H1 (cell line): ENCODE measurements at regions not wholly inside any gene's neighbourhood (a gene's known extent, or its start where the extent isn't known, plus 50 kb on each side); places are given as distances from the start of the nearest gene placed in this dataset.

Source experiments
- ATF3 ChIP-seq: IDR thresholded peaks from 2 replicates; pipeline ENCODE4 v1.6.1; 2011; ENCODE audit warnings: low read depth, mild to moderate bottlenecking, low read length; ENCODE audit not compliant: insufficient read depth
- CREB1 ChIP-seq: IDR thresholded peaks from 2 replicates; pipeline ENCODE4 v1.6.1; 2012; ENCODE audit warnings: inconsistent platforms
- CTCF ChIP-seq, 3 experiments: IDR thresholded peaks; 1 replicate in 2 of 3; 2 replicates in 1 of 3; pipeline versions ENCODE4 v1.5.1 to v1.6.1; 2011; ENCODE audit warnings: low read length in 3 of 3, mild to moderate bottlenecking in 3 of 3, inconsistent platforms in 2 of 3, low read depth in 1 of 3, moderate library complexity in 1 of 3; ENCODE audit not compliant: insufficient read depth in 1 of 3; ENCODE audit errors: control extremely low read depth in 1 of 3
- EP300 ChIP-seq, 2 experiments: IDR thresholded peaks; 1 replicate in 1 of 2; 2 replicates in 1 of 2; pipeline ENCODE4 v1.6.1; 2011 to 2012; ENCODE audit warnings: low read depth in 2 of 2, low read length in 2 of 2, mild to moderate bottlenecking in 2 of 2, borderline replicate concordance in 1 of 2, inconsistent platforms in 1 of 2, moderate library complexity in 1 of 2
- GTF2F1 ChIP-seq: IDR thresholded peaks from 2 replicates; pipeline ENCODE4 v1.6.1; 2012; ENCODE audit warnings: low read depth, low read length, improper control_type of control experiment, borderline replicate concordance
- KDM1A ChIP-seq: fragments of 200-600, 300-600 bp; sonication (generic); IDR thresholded peaks from 2 replicates; pipeline ENCODE4 v1.7.1; 2016; ENCODE audit warnings: mild to moderate bottlenecking, low read length, borderline replicate concordance
- NRF1 ChIP-seq: IDR thresholded peaks from 2 replicates; pipeline ENCODE4 v1.6.1; 2011; ENCODE audit warnings: mild to moderate bottlenecking, low read depth, low read length, improper control_type of control experiment
- POLR2AphosphoS5 ChIP-seq: IDR thresholded peaks from 2 replicates; pipeline ENCODE4 v1.6.1; 2011; ENCODE audit warnings: low read depth, low read length
- RAD21 ChIP-seq, 2 experiments: IDR thresholded peaks in 1 of 2; conservative IDR thresholded peaks in 1 of 2; 2 replicates each; pipeline ENCODE4 v1.6.1; 2011; ENCODE audit warnings: low read depth in 2 of 2, low read length in 2 of 2, improper control_type of control experiment in 1 of 2, inconsistent platforms in 1 of 2, mild to moderate bottlenecking in 1 of 2, moderate library complexity in 1 of 2
- TCF12 ChIP-seq: IDR thresholded peaks from 2 replicates; pipeline ENCODE4 v1.6.1; 2011; ENCODE audit warnings: low read depth, mild to moderate bottlenecking, low read length

GRCh38 chr5:36397901-36398536 is 96.3 kb upstream of the RANBP3L start:
- TF ChIP-seq ATF3 (no peak), KDM1A (no peak), CTCF (IDR thresholded peaks at IDR 0.05; ENCODE audit: control extremely low read depth in 1 of 3, insufficient read depth in 1 of 3, low read depth in 1 of 3, low read length in 3 of 3) (peak in 2 of 3 experiments; percentile 36 to 47; a peak in 2 of 4 replicates), NRF1 (no peak), POLR2AphosphoS5 (no peak), CREB1 (no peak), EP300 (IDR thresholded peaks at IDR 0.05; ENCODE audit: borderline replicate concordance in 1 of 2, low read depth in 2 of 2, low read length in 2 of 2) (no peak), RAD21 (IDR thresholded peaks at IDR 0.05 in 1 of 2, conservative IDR thresholded peaks at IDR 0.05 in 1 of 2; ENCODE audit: low read depth in 2 of 2, low read length in 2 of 2) (peak; percentile 69 to 74), TCF12 (no peak), GTF2F1 (no peak)
